ENCODE measurements at regions not wholly inside any gene's neighbourhood (a gene's known extent, or its start where the extent isn't known, plus 50 kb on each side); places are given as distances from the start of the nearest gene placed in this dataset.
"Not testable (repeated sequence)": the region's sequence is repeated elsewhere in the genome, so short reads cannot be mapped to it uniquely, and the experiment has no call there.

DNA sequence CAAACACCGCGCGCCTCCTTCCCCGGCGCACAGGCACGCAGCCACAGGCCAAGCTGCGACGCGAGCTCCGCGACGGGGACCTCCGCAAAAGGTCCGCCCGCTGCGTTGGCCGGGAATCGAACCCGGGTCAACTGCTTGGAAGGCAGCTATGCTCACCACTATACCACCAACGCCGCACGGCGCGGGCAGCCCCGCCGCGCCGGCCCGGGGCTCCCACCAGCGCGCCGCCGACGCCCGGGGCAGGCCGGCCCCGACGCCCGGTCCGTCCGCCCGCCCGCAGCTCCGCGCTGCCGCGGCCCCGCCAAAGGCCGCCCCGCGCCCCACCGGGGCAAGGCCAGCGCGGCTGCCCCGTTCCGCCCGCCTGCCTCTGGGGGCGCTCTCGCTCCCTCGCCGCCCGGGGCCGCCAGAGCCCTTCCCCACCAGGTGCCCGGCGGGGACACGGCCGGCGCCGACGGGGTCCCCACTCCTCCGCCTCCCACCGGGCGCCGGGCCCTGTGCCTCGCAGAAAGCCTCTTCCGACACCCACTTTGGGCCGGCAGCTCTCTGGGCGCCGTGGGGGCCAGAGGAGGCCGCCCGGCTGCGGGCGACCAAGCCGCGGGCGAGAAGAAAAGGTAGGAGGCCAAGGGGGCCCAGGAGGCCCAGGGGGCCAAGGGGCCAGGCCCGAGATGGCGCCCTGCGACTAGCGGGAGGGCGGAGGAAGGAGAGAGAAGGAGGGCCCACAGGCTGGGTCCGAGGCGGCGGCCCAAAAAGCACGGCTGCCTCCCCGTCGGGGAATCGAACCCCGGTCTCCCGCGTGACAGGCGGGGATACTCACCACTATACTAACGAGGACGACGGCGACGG lies 50.2 kb upstream of the FCGR2A start:
- not testable (repeated sequence) for DNase-seq (ENCODE audit: low spot score)

DNA sequence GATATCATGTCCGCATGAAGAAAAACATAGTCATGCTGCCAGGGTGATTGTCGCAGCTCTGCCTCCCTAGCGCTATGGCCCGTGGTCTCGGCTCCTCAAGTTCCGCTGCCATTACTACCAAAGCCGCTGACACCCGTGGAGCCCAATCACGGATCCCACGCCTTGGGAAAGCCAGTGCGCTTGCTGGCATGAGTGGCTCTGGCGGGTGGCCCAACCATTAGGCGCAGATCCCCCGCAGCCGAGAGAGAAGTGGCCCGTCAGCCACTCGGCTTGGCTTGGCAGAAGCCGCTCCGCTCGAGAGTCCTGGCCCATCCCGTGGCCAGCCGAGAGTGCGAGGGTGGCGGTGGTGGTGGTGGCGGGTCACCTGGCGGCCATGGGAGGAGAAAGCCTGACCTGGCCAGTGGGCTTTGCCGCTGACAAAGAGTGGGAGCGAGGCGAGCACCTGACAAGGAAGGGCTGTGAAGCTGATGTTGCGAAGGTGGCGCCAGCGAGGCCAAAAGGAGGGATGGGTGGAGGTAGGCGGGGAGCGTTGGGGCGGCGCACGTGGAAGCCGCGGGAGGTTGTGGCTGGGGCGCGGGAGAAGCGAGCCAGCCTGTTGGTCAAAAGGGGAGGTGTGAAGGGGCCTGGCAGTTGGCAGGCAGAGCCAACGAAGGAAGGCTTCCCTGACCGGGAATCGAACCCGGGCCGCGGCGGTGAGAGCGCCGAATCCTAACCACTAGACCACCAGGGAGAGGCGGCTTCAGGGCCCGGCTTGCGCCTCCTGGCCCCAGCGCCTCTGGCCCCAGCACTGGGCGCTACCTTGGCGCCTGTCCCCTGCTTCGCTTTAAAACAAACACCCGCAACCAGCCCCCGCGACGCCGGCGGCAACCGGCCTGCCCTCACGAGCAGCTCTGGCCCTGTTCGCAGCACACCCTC lies 51.0 kb upstream of the FCGR2A start:
- DNase-seq (ENCODE audit: low spot score), result not testable (repeated sequence)

DNA sequence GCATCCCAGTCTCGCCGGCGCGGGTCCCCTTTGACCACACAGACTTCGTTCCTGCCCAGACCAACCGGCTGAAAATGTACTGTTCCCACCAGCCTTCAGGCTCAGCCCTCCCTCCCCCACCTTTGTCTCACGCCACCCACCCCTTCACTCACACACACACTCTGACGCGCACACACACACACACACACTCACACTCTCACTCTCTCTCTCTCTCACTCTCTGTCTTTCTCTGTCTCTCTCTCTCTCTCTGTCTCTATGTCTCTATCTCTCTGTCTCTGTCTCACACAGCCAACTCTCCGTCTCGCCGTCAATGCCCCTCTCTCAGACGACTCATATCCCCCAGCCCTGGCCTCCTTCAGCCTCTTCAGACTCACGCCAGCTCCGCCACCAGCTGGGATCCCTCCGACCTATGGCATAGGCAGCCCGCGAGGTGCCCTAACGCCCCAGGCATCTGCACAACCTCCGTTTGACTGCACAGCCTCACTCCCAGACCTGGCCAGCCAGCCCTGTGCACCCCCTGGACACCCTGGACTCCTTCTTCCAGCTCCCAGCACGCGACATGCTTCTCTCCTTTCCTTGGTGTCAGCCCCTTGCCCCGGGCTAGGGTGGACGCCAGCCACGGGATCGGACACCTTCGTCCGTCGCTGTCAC lies 53.4 kb upstream of the FCGR2A start:
- not testable (repeated sequence) for DNase-seq (ENCODE audit: low spot score)

GRCh38 chr1:161447760-161448332 lies 57.4 kb upstream of the FCGR2A start:
- DNase-seq (ENCODE audit: low spot score), result not testable (repeated sequence)

DNA sequence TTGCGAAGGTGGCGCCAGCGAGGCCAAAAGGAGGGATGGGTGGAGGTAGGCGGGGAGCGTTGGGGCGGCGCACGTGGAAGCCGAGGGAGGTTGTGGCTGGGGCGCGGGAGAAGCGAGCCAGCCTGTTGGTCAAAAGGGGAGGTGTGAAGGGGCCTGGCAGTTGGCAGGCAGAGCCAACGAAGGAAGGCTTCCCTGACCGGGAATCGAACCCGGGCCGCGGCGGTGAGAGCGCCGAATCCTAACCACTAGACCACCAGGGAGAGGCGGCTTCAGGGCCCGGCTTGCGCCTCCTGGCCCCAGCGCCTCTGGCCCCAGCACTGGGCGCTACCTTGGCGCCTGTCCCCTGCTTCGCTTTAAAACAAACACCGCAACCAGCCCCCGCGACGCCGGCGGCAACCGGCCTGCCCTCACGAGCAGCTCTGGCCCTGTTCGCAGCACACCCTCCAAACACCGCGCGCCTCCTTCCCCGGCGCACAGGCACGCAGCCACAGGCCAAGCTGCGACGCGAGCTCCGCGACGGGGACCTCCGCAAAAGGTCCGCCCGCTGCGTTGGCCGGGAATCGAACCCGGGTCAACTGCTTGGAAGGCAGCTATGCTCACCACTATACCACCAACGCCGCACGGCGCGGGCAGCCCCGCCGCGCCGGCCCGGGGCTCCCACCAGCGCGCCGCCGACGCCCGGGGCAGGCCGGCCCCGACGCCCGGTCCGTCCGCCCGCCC lies 58.1 kb upstream of the FCGR2A start:
- DNase-seq (ENCODE audit: low spot score), result not testable (repeated sequence)

- DNase-seq (ENCODE audit: low spot score), result not testable (repeated sequence)
Measured at GRCh38 chr1:161444725-161445124, 60.5 kb upstream of the FCGR2A start.

DNA sequence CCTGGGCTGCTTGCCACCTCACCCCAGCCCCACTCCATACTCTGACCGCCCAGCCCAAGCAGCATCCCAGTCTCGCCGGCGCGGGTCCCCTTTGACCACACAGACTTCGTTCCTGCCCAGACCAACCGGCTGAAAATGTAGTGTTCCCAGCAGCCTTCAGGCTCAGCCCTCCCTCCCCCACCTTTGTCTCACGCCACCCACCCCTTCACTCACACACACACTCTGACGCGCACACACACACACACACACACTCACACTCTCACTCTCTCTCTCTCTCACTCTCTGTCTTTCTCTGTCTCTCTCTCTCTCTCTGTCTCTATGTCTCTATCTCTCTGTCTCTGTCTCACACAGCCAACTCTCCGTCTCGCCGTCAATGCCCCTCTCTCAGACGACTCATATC lies 61.0 kb upstream of the FCGR2A start:
- DNase-seq (ENCODE audit: low spot score), result not testable (repeated sequence)

- DNase-seq (ENCODE audit: low spot score), result peak; percentile 93
Measured at GRCh38 chr1:161440312-161440894, 64.9 kb upstream of the FCGR2A start.

- DNase-seq (ENCODE audit: low spot score), result peak; percentile 69
Measured at GRCh38 chr1:161439280-161440232, 65.7 kb upstream of the FCGR2A start.

DNA sequence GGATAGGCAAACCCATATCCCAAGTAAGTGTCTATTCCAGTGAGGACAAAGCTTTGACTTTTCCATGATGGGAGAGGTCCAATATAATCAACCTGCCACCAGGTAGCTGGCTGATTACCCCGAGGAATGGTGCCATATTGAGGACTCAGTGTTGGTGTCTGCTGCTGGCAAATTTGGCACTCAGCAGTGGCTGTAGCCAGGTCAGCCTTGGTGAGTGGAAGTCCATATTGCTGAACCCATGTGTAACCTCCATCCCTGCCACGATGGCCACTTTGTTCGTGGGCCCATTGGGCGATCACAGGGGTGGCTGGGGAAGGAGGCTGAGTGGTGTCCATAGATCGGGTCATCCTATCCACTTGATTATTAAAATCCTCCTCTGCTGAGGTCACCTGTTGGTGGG lies 65.5 kb upstream of the CFAP126 start:
- DNase-seq (ENCODE audit: low spot score), result not testable (repeated sequence)

GRCh38 chr1:161432091-161432490 lies 64.4 kb upstream of the CFAP126 start:
- DNase-seq (ENCODE audit: low spot score), result no peak

- DNase-seq (ENCODE audit: low spot score), result no peak
Measured at GRCh38 chr1:161427733-161428516, 60.2 kb upstream of the CFAP126 start.

- DNase-seq (ENCODE audit: low spot score), result not testable (repeated sequence)
Measured at GRCh38 chr1:161422914-161423313, 55.2 kb upstream of the CFAP126 start.

GRCh38 chr1:161421456-161421855 lies 53.8 kb upstream of the CFAP126 start:
- DNase-seq (ENCODE audit: low spot score), result no peak

DNA sequence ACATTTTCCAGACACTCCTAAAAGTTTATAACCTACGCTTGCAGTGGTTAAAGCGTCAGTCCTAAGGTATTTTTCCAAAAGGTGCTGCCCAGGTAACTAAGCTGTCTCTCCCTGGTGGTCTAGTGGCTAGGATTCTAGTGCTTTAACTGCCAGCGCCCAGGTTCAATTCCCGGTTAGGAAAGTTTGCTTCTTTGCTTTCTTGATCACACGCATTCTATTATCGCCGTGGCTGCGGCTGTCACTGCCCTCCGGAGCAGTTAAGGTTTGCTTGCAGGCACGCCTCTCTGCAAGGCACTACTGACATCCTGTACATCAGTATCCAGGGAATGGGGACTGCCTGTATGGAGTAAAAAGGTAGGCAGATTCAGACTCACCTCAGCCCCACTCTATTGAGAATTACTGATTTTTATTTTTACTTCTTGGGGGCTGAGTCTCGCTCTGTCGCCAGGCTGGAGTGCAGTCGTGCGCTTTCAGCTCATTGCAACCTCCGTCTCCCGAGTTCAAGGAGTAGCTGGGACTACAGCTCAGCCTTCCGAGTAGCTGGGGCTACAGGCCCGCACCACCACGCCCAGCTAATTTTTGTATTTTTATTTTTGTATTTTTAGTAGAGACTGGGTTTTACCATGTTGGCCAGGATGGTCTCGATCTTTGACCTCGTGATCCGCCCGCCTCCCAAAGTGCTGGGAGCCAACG lies 53.2 kb upstream of the CFAP126 start:
- no peak for DNase-seq (ENCODE audit: low spot score)

DNA sequence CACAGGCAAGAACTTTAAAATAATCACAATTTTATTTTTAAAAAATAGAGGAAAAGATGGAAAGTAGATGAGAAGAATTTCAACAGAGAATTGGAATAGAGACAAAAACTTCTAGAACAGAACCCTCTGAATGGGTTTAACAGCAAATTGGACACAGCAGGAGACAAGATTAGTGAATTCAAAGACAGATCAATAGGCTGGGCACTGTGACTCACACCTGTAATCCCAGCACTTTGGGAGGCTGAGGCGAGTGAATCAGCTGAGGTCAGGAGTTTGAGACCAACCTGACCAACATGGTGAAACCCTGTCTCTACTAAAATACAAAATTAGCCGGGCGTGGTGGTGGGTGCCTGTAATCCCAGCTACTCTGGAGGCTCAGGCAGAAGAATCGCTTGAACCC lies 49.9 kb upstream of the CFAP126 start:
- not testable (repeated sequence) for DNase-seq (ENCODE audit: low spot score)

Data from D341Med (cell line).